ENCODE measurements at regions not wholly inside any gene's neighbourhood (a gene's known extent, or its start where the extent isn't known, plus 50 kb on each side); places are given as distances from the start of the nearest gene placed in this dataset.

DNA sequence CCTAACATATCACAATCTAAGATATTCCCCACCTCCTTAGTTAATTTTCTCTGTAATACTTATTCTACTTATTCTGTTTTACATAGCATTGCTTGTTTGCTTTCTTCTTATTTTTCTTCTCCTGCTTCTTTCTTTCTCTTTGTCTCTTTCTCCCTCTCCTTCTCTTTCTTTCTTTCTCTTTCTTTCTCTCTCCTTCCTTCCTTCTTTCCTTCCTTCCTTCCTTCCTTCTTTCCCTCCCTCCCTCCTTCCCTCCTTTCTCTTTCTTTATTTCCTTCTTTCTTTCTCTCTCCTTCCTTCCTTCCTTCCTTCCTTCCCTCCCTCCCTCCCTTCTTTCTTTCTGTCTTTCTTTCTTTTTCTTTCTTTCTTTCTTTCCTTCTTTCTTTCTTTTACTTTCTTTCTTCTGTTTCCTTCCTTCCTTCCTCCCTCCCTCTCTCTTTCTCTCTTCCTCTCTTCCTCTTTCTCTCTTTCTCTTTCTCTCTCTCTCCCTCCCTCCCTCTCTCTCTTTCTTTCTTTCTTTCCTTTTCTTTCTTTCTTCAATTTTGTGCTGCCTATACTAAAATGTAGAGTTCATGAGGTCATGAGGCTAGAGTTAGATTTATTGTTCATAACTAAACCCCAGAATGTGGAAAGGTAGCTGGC is 445.4 kb downstream of the GATA3 start:
- no peak for DNase-seq (ENCODE audit: low spot score)
- TF ChIP-seq POLR2AphosphoS5 (IDR thresholded peaks at IDR 0.05) (no peak), POLR2A (IDR thresholded peaks at IDR 0.05) (no peak)
- TF ChIP-seq, protein P1, sequence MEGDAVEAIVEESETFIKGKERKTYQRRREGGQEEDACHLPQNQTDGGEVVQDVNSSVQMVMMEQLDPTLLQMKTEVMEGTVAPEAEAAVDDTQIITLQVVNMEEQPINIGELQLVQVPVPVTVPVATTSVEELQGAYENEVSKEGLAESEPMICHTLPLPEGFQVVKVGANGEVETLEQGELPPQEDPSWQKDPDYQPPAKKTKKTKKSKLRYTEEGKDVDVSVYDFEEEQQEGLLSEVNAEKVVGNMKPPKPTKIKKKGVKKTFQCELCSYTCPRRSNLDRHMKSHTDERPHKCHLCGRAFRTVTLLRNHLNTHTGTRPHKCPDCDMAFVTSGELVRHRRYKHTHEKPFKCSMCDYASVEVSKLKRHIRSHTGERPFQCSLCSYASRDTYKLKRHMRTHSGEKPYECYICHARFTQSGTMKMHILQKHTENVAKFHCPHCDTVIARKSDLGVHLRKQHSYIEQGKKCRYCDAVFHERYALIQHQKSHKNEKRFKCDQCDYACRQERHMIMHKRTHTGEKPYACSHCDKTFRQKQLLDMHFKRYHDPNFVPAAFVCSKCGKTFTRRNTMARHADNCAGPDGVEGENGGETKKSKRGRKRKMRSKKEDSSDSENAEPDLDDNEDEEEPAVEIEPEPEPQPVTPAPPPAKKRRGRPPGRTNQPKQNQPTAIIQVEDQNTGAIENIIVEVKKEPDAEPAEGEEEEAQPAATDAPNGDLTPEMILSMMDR (IDR thresholded peaks at IDR 0.05): no peak
- Histone ChIP-seq H3K4me1 (replicated peaks) (no peaks in the 10 kb centered on the region), H3K36me3 (no peaks in the 10 kb centered on the region), H3K27me3 (replicated peaks; ENCODE audit: insufficient read depth) (no peaks in the 10 kb centered on the region), H3K9me3 (no peaks in the 10 kb centered on the region), H3K27ac (no peak overlapping the region), H3K4me3 (no peak overlapping the region)
- intact Hi-C loops (cut with DNase I): no loop called here

DNA sequence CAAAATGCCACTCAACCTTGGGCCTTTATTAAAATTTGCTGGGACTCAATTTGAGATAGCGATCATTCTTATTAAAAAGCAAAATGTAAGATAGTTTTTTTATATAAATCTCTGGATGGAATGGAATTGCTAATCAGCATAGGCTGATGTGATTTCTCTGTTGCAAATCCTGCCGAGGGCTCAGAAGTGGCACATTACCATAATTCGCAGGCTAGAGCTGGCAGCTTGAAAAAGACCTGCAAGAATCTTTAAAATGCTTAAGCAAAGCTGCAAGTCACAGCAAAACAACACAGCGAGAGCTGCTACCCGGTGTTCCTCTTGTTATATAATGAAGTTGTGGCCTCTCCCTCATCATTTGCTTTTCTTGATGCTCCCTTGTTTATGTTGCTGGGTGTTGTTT is 448.1 kb downstream of the GATA3 start:
- Histone ChIP-seq H3K4me1 (replicated peaks) (no peaks in the 10 kb centered on the region), H3K9me3 (no peaks in the 10 kb centered on the region), H3K4me3 (no peak overlapping the region), H3K27me3 (replicated peaks; ENCODE audit: insufficient read depth) (no peaks in the 10 kb centered on the region), H3K27ac (no peak overlapping the region), H3K36me3 (no peaks in the 10 kb centered on the region)
- TF ChIP-seq POLR2AphosphoS5 (IDR thresholded peaks at IDR 0.05) (no peak), POLR2A (IDR thresholded peaks at IDR 0.05) (no peak)
- TF ChIP-seq, protein P1 (IDR thresholded peaks at IDR 0.05): no peak
- WGBS: 69% methylated on average over 5 of the region's 5 CpGs
- intact Hi-C loops (cut with DNase I): no loop called here
- DNase-seq (ENCODE audit: low spot score): no peak

DNA sequence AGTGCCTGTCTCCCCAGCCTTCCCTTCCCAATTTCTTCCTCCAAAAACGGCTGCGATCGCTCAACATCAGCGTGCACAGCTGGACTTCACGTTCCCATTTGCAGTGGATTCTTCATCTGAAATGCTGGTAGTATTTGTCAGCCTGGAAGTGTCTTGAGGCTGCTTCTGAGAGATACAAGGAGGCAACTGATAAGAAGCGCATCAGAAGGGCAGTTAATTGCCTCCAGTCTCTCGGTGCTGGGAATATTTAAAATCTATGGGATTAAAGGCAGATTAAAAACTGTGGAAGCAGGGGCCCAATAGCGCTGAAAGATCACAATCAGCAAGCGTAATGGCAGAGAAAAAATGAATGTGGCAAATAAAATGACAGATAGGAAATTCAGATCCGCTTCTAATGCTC is 450.0 kb downstream of the GATA3 start:
- H3K9me3 ChIP-seq: no peaks in the 10 kb centered on the region
- H3K27ac ChIP-seq: no peak overlapping the region
- no peak for TF ChIP-seq POLR2A (IDR thresholded peaks at IDR 0.05)
- no peaks in the 10 kb centered on the region for H3K27me3 ChIP-seq (replicated peaks; ENCODE audit: insufficient read depth)
- no peak overlapping the region for H3K4me3 ChIP-seq
- H3K36me3 ChIP-seq: no peaks in the 10 kb centered on the region
- intact Hi-C loops (cut with DNase I): no loop called here
- no peak for DNase-seq (ENCODE audit: low spot score)
- H3K4me1 ChIP-seq (replicated peaks): no peaks in the 10 kb centered on the region
- 68% methylated on average over 10 of the region's 10 CpGs for WGBS

DNA sequence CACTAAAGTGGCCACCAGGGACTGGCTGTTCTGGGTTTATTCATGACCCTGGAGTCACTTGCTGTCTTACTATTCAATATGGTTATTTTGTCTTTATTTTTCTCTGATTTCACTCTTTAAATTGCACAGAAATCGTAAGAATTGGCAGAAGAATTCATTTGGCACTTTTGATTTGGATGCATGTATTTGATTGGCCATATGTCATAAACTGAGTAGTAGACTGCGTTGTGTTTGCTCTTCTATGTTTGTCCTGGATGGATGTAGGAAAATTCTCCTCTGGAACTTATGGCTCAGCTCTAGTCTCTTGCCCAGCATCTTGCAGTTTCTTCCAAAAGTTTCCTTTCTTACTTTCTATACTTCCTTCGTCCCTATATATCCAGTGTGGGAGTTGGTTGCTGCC is 452.7 kb downstream of the GATA3 start:
- Histone ChIP-seq H3K27me3 (replicated peaks; ENCODE audit: insufficient read depth) (no peaks in the 10 kb centered on the region), H3K36me3 (no peaks in the 10 kb centered on the region), H3K4me1 (replicated peaks) (no peaks in the 10 kb centered on the region), H3K9me3 (no peaks in the 10 kb centered on the region), H3K27ac (no peak overlapping the region), H3K4me3 (no peak overlapping the region)
- no peak for DNase-seq (ENCODE audit: low spot score)
- TF ChIP-seq, protein P1 (IDR thresholded peaks at IDR 0.05): no peak
- TF ChIP-seq POLR2A (IDR thresholded peaks at IDR 0.05): no peak
- TF ChIP-seq POLR2AphosphoS5 (IDR thresholded peaks at IDR 0.05): no peak
- 85% methylated on average over 3 of the region's 3 CpGs for WGBS
- intact Hi-C loops (cut with DNase I): no loop called here

DNA sequence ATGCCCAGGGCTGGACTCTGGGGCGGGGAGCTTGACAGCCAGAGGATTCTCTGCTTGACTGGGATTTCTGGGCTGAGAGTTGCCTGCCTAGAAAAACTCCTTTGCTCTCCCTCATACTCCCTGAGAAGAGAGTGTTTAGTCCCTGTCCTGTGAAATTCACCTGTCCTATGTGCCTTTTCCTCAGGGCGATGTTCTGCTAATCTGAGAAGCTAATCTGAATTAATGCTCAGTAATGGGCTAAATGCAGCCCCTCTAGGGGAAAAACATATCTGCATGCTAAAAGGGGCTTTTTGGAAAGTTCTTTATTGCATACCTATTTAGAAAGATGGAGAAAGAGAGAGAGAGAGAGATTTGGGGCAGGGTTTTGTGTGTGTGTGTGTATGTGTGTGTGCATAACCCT is 454.4 kb downstream of the GATA3 start:
- H3K4me3 ChIP-seq: no peak overlapping the region
- H3K9me3 ChIP-seq: no peaks in the 10 kb centered on the region
- H3K27me3 ChIP-seq (replicated peaks; ENCODE audit: insufficient read depth): no peaks in the 10 kb centered on the region
- H3K4me1 ChIP-seq (replicated peaks): no peaks in the 10 kb centered on the region
- WGBS: 98% methylated on average over 2 of the region's 2 CpGs
- no peak overlapping the region for H3K27ac ChIP-seq
- intact Hi-C loops (cut with DNase I): no loop called here
- no peaks in the 10 kb centered on the region for H3K36me3 ChIP-seq
- no peak for DNase-seq (ENCODE audit: low spot score)
- no peak for TF ChIP-seq POLR2A (IDR thresholded peaks at IDR 0.05)
- TF ChIP-seq, protein P1 (IDR thresholded peaks at IDR 0.05): no peak
- TF ChIP-seq POLR2AphosphoS5 (IDR thresholded peaks at IDR 0.05): no peak
